ENCODE measurements at regions not wholly inside any gene's neighbourhood (a gene's known extent, or its start where the extent isn't known, plus 50 kb on each side); places are given as distances from the start of the nearest gene placed in this dataset.
"Not testable (repeated sequence)": the region's sequence is repeated elsewhere in the genome, so short reads cannot be mapped to it uniquely, and the experiment has no call there.

DNA sequence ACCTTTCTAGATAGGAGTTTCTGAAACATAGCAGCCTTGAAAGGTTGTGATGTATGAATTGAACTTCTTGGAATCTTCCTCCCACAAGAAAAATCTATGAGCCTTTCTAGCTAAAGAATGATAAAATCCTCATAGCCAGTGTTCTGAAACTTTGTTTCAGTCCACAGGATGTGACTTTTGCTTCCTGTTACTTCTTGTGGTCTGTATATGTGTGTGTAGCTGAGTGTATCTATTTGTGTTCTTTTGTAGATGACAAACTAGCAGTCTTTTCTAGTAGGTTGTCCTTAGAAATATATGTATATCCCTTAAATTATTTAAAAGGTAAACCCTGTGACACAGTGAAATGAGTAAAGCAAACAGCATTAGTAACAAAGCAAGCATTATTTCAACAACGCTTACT, 188.8 kb downstream of the MRPS30 start:
- no peak for ATAC-seq
- TF ChIP-seq ZFP30 (CRISPR knock-in tag; IDR thresholded peaks at IDR 0.05): no peak
- TF ChIP-seq SNAI2 (CRISPR knock-in tag; IDR thresholded peaks at IDR 0.05): no peak
- no peak for TF ChIP-seq ZFP3 (CRISPR knock-in tag; IDR thresholded peaks at IDR 0.05)
- TF ChIP-seq CSDC2 (CRISPR knock-in tag; IDR thresholded peaks at IDR 0.05): no peak
- TF ChIP-seq, protein P1, sequence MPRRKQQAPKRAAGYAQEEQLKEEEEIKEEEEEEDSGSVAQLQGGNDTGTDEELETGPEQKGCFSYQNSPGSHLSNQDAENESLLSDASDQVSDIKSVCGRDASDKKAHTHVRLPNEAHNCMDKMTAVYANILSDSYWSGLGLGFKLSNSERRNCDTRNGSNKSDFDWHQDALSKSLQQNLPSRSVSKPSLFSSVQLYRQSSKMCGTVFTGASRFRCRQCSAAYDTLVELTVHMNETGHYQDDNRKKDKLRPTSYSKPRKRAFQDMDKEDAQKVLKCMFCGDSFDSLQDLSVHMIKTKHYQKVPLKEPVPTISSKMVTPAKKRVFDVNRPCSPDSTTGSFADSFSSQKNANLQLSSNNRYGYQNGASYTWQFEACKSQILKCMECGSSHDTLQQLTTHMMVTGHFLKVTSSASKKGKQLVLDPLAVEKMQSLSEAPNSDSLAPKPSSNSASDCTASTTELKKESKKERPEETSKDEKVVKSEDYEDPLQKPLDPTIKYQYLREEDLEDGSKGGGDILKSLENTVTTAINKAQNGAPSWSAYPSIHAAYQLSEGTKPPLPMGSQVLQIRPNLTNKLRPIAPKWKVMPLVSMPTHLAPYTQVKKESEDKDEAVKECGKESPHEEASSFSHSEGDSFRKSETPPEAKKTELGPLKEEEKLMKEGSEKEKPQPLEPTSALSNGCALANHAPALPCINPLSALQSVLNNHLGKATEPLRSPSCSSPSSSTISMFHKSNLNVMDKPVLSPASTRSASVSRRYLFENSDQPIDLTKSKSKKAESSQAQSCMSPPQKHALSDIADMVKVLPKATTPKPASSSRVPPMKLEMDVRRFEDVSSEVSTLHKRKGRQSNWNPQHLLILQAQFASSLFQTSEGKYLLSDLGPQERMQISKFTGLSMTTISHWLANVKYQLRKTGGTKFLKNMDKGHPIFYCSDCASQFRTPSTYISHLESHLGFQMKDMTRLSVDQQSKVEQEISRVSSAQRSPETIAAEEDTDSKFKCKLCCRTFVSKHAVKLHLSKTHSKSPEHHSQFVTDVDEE (CRISPR knock-in tag; IDR thresholded peaks at IDR 0.05): no peak
- no peak for TF ChIP-seq POU6F1 (CRISPR knock-in tag; IDR thresholded peaks at IDR 0.05; ENCODE audit: borderline replicate concordance, low read depth)

DNA sequence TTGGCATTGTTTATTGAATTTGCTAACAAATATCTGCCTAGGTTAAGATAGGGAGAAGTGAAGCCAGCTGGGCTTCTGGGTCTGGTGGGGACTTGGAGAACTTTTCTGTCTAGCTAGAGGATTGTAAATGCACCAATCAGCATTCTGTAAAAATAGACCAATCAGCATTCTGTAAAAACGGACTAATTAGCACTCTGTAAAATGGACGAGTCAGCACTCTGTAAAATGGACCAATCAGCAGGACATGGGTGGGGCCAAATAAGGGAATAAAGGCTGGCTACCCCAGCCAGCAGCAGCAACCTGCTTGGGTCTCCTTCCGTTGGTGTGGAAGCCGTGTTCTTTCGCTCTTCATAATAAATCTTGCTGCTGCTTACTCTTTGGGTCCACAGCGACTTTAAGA, 198.4 kb downstream of the MRPS30 start:
- not testable (repeated sequence) for ATAC-seq

GRCh38 chr5:45017568-45017967, 208.8 kb downstream of the MRPS30 start:
- no peak for TF ChIP-seq ARNTL (CRISPR knock-in tag; IDR thresholded peaks at IDR 0.05; ENCODE audit: borderline replicate concordance, low read depth)
- ATAC-seq: no peak

DNA sequence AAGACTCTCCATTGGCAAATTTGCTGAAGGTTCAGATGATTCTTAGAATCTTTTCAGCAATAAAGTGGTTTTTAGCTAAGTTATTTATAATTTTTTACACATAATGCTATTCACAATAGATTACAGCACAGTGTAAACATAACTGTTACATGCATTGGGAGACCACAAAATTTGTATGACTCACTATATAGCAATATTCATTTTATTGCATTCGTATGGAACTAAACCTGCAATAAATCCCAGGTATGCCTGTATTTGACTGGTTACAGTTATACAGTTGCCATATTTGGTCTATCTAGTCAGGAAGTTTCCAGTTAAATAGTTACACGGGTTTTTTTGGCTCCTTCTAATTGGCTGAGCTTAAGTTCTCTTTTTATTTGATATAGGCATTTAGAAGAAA, 220.8 kb downstream of the MRPS30 start:
- TF ChIP-seq RARB (CRISPR knock-in tag; IDR thresholded peaks at IDR 0.05) (no peak), TOX (CRISPR knock-in tag; IDR thresholded peaks at IDR 0.05; ENCODE audit: borderline replicate concordance) (no peak)
- no peak for ATAC-seq

DNA sequence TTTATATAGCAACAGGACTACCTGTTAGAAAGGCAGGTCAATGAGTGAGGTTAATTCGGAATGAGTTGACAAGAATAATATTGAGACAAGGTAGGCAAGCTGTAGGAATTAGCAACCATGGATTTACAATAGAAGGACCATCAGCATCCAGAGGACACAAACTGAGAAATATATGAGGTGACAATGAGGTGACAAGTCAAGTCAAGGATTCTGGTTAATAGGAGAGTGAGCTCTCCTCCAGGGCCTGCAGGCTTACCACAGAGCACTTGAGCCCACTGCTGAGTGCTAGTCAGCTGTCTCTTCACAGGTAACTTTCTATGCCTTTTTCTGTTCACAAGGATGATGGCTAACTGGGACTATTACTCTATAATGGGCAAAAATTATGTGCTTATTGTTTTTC, 227.2 kb downstream of the MRPS30 start:
- no peak for TF ChIP-seq TOX (CRISPR knock-in tag; IDR thresholded peaks at IDR 0.05; ENCODE audit: borderline replicate concordance)
- TF ChIP-seq ESRRG (CRISPR knock-in tag; IDR thresholded peaks at IDR 0.05): no peak
- TF ChIP-seq PPARA (CRISPR knock-in tag; IDR thresholded peaks at IDR 0.05; ENCODE audit: borderline replicate concordance): no peak
- TF ChIP-seq, protein P1 (CRISPR knock-in tag; IDR thresholded peaks at IDR 0.05): no peak
- TF ChIP-seq, protein P2, sequence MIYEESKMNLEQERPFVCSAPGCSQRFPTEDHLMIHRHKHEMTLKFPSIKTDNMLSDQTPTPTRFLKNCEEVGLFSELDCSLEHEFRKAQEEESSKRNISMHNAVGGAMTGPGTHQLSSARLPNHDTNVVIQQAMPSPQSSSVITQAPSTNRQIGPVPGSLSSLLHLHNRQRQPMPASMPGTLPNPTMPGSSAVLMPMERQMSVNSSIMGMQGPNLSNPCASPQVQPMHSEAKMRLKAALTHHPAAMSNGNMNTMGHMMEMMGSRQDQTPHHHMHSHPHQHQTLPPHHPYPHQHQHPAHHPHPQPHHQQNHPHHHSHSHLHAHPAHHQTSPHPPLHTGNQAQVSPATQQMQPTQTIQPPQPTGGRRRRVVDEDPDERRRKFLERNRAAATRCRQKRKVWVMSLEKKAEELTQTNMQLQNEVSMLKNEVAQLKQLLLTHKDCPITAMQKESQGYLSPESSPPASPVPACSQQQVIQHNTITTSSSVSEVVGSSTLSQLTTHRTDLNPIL (CRISPR knock-in tag; IDR thresholded peaks at IDR 0.05; ENCODE audit: low read depth): no peak
- no peak for TF ChIP-seq GLIS3 (CRISPR knock-in tag; IDR thresholded peaks at IDR 0.05)
- no peak for TF ChIP-seq ZNF70 (CRISPR knock-in tag; IDR thresholded peaks at IDR 0.05)
- no peak for TF ChIP-seq CSDC2 (CRISPR knock-in tag; IDR thresholded peaks at IDR 0.05)
- TF ChIP-seq SNAI2 (CRISPR knock-in tag; IDR thresholded peaks at IDR 0.05): no peak
- no peak for TF ChIP-seq POU6F1 (CRISPR knock-in tag; IDR thresholded peaks at IDR 0.05; ENCODE audit: borderline replicate concordance, low read depth)
- TF ChIP-seq ARNTL (CRISPR knock-in tag; IDR thresholded peaks at IDR 0.05; ENCODE audit: borderline replicate concordance, low read depth): no peak
- TF ChIP-seq CSRNP3 (CRISPR knock-in tag; IDR thresholded peaks at IDR 0.05): no peak
- no peak for ATAC-seq

Data from SK-N-SH treated with all-trans-retinoic acid at 6 μM for 48 hours (cell line).